NCI-H1694 treated with DMSO at 0.1 percent for 48 hours (cell line): ENCODE measurements at regions not wholly inside any gene's neighbourhood (a gene's known extent, or its start where the extent isn't known, plus 50 kb on each side); places are given as distances from the start of the nearest gene placed in this dataset.
A peak's percentile ranks its signal among the peaks of the same experiment; 100 is the strongest.

ENCODE experiments used
- DNase-seq: peaks from one replicate; lab custom pipeline; 2025; lab: John Stamatoyannopoulos, UW

- DNase-seq = no peak
Observed at GRCh38 chr7:80347173-80347572, 164.7 kb downstream of the GNAT3 start.

- DNase-seq = no peak
Observed at GRCh38 chr7:80346704-80347103, 165.2 kb downstream of the GNAT3 start.

- DNase-seq = peak; percentile 55
Observed at GRCh38 chr7:80335511-80336231, 176.2 kb downstream of the GNAT3 start.

- DNase-seq = no peak
Observed at GRCh38 chr7:80334908-80335307, 177.0 kb downstream of the GNAT3 start.

DNA sequence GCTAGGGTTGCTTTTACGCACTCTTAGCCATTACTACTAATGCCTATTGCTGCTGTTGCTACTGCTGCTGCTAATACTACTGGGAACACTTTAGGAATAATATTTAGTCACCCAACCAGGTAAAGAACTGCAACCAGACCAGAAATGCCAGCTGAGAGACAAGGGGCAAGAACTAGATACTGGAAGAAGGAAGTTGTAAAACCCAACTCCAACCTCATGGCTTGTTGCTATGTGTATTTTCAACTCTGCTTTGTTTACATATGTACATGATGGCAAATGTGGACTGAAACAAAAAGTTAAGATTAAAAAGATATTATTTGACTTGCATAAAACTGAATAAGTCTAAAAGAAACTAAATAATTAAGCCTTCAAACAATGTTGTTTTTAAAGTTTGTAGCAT lies 177.7 kb downstream of the GNAT3 start:
- DNase-seq = no peak

GRCh38 chr7:80333040-80333439 lies 178.8 kb downstream of the GNAT3 start:
- no peak for DNase-seq

GRCh38 chr7:80330434-80330833 lies 181.4 kb downstream of the GNAT3 start:
- DNase-seq = no peak

- no peak for DNase-seq
Observed at GRCh38 chr7:80324032-80324431, 187.8 kb downstream of the GNAT3 start.

DNA sequence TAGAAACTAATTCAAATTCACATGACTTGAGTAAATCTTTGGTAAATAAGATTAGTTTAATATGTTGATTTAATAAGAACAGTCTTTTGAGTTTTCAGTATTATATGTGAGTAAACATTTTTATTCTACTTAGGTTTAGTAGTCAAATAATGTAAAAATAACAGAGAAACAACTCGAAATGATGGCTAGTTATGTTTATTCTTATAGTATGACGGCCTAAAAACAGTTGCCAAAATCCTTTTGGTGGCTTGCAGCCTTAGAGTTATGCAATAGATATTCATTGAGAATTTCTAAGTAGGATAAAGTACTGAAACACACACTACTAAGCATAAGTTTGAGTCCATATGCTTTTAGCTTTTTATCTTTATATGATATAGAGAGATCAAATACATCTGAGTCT lies 184.8 kb downstream of the GNAI1 start:
- no peak for DNase-seq

DNA sequence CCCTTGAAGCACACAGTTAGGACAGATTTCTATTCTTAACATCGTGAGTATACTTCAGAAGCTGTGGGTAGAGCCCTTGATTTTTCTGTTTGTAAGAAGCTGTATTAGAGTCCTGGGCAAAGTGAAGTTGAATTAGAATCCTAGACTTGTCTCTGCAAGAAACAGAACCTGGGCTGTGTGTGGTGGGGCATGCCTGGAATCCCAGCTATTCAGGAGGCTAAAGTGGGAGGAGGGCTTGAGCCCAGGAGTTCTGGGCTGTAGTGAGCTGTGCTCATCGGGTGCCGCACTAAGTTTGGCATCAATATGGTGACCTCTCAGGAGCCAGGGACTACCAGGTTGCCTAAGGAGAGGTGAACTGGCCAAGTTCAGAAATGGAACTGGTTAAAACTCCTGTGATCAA lies 183.4 kb downstream of the GNAI1 start:
- no peak for DNase-seq

- DNase-seq = no peak
Observed at GRCh38 chr7:80316811-80317210, 182.2 kb downstream of the GNAI1 start.

- DNase-seq = no peak
Observed at GRCh38 chr7:80313716-80314115, 179.1 kb downstream of the GNAI1 start.

DNA sequence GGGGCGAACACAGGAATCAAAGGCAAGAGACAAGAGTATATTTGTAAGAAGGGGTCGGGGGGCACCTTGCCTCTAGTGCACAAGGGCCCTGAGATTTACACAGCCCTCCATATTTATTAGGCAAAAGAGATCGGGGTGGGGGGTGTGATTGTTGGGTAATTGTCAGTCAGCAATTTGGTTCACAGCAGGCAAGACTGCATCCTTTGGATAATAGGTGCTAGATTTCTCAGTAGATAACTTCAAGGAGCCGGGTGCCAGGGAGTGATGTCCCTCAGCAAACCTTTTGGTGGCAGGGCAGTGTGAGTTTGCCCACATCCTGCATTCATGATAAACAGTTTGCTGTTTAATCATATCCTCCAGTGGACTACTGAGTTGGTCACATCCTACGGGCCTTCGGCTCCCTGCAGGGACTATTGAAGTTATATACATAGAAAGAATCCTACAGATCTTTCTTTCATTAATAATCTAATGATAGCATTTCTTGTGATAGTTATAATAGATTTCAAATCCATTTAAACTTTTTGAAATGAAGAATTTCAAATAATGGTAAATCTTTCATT lies 178.5 kb downstream of the GNAI1 start:
- DNase-seq = no peak

DNA sequence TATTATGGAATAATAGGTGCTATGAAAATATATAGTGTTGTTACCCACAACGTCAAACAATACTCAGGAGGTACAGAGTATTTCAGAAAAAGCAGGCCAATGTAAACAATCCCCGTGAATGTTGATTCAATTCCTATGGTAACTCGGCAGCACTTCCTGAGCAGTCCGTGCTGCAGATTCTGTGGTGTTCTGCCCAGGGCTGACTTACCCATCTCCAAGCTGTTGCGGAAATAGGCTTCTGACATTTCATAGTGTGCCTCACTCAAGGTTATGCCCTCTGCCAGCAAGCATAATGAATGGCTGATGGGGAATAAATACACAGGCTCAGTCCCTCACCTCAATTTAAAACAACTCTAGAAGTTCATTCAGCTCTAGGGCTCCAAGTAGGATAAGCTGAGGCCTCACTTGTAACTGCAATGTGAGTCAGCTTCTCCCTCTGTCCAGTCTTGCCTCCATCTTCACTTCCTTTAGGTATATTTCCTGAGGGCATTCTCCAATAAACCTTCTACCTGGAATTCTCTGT lies 177.6 kb downstream of the GNAI1 start:
- no peak for DNase-seq

- no peak for DNase-seq
Observed at GRCh38 chr7:80311313-80311712, 176.7 kb downstream of the GNAI1 start.

GRCh38 chr7:80309971-80310549 lies 175.4 kb downstream of the GNAI1 start:
- DNase-seq = no peak

DNA sequence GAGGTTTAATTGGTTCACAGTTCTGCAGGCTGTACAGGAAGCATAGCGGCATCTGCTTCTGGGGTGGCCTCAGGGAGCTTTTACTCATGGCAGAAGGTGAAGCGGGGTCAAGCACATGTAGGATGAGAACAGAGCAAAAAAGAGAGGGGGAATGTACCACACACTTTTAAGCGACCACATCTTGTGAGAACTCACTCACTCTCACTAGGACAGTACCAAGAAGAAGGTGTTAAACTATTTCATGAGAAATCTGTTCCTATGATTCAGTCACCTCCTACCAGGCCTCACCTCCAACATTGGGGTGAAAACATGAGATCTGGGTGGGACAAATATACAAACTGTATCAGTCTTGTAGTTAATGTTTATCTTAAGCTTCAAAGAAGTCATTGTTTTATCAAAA lies 174.7 kb downstream of the GNAI1 start:
- no peak for DNase-seq

- no peak for DNase-seq
Observed at GRCh38 chr7:80307227-80307856, 172.7 kb downstream of the GNAI1 start.

GRCh38 chr7:80303315-80303714 lies 168.7 kb downstream of the GNAI1 start:
- no peak for DNase-seq

- no peak for DNase-seq
Observed at GRCh38 chr7:80302636-80303035, 168.0 kb downstream of the GNAI1 start.

- no peak for DNase-seq
Observed at GRCh38 chr7:80302078-80302477, 167.4 kb downstream of the GNAI1 start.

GRCh38 chr7:80298201-80298600 lies 163.6 kb downstream of the GNAI1 start:
- no peak for DNase-seq

DNA sequence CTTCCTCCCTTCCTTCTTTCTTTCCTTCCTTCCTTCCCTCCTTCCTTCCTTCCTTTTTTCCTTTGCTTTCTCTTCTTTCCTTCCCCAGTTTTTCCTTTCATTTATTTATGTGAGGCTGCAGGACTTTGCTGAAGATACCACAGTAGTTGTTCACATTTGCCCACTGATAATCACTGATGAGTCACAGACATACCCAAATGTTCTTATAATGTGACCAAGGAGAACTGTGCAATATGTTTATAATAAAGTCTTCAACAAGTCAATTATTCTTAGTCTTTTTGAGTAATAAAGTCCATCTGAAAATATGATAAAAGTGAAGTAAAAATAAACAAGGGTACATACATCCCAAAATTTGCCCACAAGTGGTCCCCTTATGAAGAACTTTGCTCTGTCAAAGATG lies 159.7 kb downstream of the GNAI1 start:
- DNase-seq = no peak
